K562 (cell line): ENCODE measurements at regions not wholly inside any gene's neighbourhood (a gene's known extent, or its start where the extent isn't known, plus 50 kb on each side); places are given as distances from the start of the nearest gene placed in this dataset.

Source experiments
- ATF1 ChIP-seq, 2 experiments: fragments of 450-650 bp in 1 of 2; IDR thresholded peaks; 2 replicates each; pipeline ENCODE4 v1.6.1; 2016; ENCODE audit warnings: missing compliant biosample characterization in 1 of 2, missing genetic modification characterization in 1 of 2
- CBFA2T2 ChIP-seq: fragments of 450-650 bp; conservative IDR thresholded peaks from 2 replicates; pipeline ENCODE4 v1.6.1; 2017; ENCODE audit warnings: mild to moderate bottlenecking
- SP2 ChIP-seq: IDR thresholded peaks from 2 replicates; pipeline ENCODE4 v1.6.1; 2011; ENCODE audit warnings: mild to moderate bottlenecking, low read depth, low read length, moderate library complexity; ENCODE audit not compliant: poor library complexity, severe bottlenecking; ENCODE audit errors: extremely low read depth
- TEAD2 ChIP-seq: fragments of 450-650 bp; IDR thresholded peaks from 2 replicates; pipeline ENCODE4 v1.6.1; 2016; ENCODE audit warnings: missing genetic modification characterization, control low read depth, missing compliant biosample characterization
- ZNF668 ChIP-seq: fragments of 250-450 bp; sonication (Bioruptor Pico); IDR thresholded peaks from 2 replicates; pipeline ENCODE4 v1.8.0; 2022; ENCODE audit warnings: mild to moderate bottlenecking, inconsistent platforms
- ZNF717 ChIP-seq: fragments of 250-450 bp; sonication (Bioruptor Pico); IDR thresholded peaks from 2 replicates; pipeline ENCODE4 v1.5.0; 2021
- TF ChIP-seq, protein P1 (sequence below), 2 experiments: fragments of 200-800 bp in 1 of 2; sonication (Bioruptor generic) in 1 of 2; sonication (generic) in 1 of 2; formaldehyde crosslinking in 1 of 2; IDR thresholded peaks in 1 of 2; conservative IDR thresholded peaks in 1 of 2; 2 replicates each; pipeline versions ENCODE4 v1.5.0 to v1.6.1; 2016 to 2020; ENCODE audit warnings: missing compliant biosample characterization in 1 of 2, missing genetic modification characterization in 1 of 2, missing genetic modification reagents in 1 of 2
- TF ChIP-seq, protein P2 (sequence below): sonication (generic); formaldehyde crosslinking; IDR thresholded peaks from 2 replicates; pipeline ENCODE4 v1.8.0; 2022; ENCODE audit warnings: mild to moderate bottlenecking, missing genetic modification reagents

DNA sequence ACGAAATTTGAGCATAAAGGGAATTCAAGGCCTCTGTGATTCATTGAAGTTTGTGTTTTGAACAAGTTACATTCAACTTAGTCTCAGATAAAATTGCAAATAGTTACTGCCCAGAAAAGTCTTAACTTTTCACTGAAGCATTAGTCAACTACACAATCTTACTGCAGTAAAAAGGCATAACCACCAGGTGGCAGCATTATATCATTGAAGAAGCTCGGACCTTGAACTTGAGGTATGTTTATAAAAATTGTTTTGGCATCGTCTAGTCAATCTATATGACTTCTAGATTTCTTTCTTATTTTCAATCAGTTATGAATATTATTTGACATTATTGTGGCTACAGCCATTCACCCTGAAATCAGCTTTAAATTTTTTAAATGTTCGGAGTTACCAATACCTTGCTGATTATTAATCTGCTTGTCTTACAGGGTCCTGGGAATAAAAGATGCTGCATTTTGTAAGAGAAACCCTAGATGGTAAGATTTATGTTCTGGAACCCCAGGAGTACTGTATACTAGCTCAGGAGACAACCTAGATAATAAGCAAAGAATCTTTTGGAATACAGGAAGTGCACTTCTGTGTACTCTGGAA, 83.9 kb upstream of the GRAMD2B start (continued):
- no peak for TF ChIP-seq SP2
- TF ChIP-seq, protein P1, sequence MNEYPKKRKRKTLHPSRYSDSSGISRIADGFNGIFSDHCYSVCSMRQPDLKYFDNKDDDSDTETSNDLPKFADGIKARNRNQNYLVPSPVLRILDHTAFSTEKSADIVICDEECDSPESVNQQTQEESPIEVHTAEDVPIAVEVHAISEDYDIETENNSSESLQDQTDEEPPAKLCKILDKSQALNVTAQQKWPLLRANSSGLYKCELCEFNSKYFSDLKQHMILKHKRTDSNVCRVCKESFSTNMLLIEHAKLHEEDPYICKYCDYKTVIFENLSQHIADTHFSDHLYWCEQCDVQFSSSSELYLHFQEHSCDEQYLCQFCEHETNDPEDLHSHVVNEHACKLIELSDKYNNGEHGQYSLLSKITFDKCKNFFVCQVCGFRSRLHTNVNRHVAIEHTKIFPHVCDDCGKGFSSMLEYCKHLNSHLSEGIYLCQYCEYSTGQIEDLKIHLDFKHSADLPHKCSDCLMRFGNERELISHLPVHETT (CRISPR knock-in tag; conservative IDR thresholded peaks at IDR 0.05 in 1 of 2, IDR thresholded peaks at IDR 0.05 in 1 of 2), result no peak
- TF ChIP-seq, protein P2, sequence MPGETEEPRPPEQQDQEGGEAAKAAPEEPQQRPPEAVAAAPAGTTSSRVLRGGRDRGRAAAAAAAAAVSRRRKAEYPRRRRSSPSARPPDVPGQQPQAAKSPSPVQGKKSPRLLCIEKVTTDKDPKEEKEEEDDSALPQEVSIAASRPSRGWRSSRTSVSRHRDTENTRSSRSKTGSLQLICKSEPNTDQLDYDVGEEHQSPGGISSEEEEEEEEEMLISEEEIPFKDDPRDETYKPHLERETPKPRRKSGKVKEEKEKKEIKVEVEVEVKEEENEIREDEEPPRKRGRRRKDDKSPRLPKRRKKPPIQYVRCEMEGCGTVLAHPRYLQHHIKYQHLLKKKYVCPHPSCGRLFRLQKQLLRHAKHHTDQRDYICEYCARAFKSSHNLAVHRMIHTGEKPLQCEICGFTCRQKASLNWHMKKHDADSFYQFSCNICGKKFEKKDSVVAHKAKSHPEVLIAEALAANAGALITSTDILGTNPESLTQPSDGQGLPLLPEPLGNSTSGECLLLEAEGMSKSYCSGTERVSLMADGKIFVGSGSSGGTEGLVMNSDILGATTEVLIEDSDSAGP (CRISPR knock-in tag), result no peak
- no peak for TF ChIP-seq ZNF668
- TF ChIP-seq ZNF717 (CRISPR knock-in tag), result no peak
- TF ChIP-seq ATF1 (CRISPR knock-in tag; IDR thresholded peaks at IDR 0.05), result no peak
- TF ChIP-seq ATF1 (tag; IDR thresholded peaks at IDR 0.05), result no peak
- no peak for TF ChIP-seq CBFA2T2
- no peak for TF ChIP-seq TEAD2 (tag)
